Cardiac muscle cell (in vitro differentiated cells and primary cell): ENCODE measurements at regions not wholly inside any gene's neighbourhood (a gene's known extent, or its start where the extent isn't known, plus 50 kb on each side); places are given as distances from the start of the nearest gene placed in this dataset.
"Not testable (repeated sequence)": the region's sequence is repeated elsewhere in the genome, so short reads cannot be mapped to it uniquely, and the experiment has no call there.

ENCODE experiments used
- DNase-seq, 2 donors: peaks; one replicate each; pipeline versions ENCODE4 v3.0.0 to v3.0.0-alpha.2; 2010 to 2017; ENCODE audit warnings: low read depth in 1 of 2, low spot score in 1 of 2
- H3K27ac ChIP-seq: fragments of 200-600 bp; sonication (generic); 2 replicates; pipeline ENCODE4 v1.5.1; 2016
- H3K27me3 ChIP-seq: fragments of 200-600 bp; sonication (generic); 2 replicates; pipeline ENCODE4 v1.6.0; 2016; ENCODE audit warnings: control low read depth
- H3K36me3 ChIP-seq: fragments of 200-600 bp; sonication (generic); 2 replicates; pipeline ENCODE4 v1.5.1; 2016; ENCODE audit warnings: control low read depth
- H3K4me1 ChIP-seq: fragments of 200-600 bp; sonication (generic); 2 replicates; pipeline ENCODE4 v1.8.1; 2017; ENCODE audit warnings: low read depth, mild to moderate bottlenecking, mixed run types
- H3K4me3 ChIP-seq: fragments of 200-600 bp; sonication (generic); 2 replicates; pipeline ENCODE4 v1.5.1; 2016; ENCODE audit warnings: mild to moderate bottlenecking
- H3K9me3 ChIP-seq: fragments of 200-600 bp; sonication (generic); 2 replicates; pipeline ENCODE4 v1.5.1; 2017; ENCODE audit warnings: low read depth, mild to moderate bottlenecking, control low read depth
- CTCF ChIP-seq: IDR thresholded peaks from 2 replicates; pipeline ENCODE4 v1.5.1; 2012; ENCODE audit warnings: low read depth, mild to moderate bottlenecking, low read length

- no peaks in the 10 kb centered on the region for H3K27me3 ChIP-seq
- H3K9me3 ChIP-seq, result no peaks in the 10 kb centered on the region
- no peak for DNase-seq
- H3K4me1 ChIP-seq, result no peaks in the 10 kb centered on the region
- no peaks in the 10 kb centered on the region for H3K36me3 ChIP-seq
- no peak overlapping the region for H3K27ac ChIP-seq
- no peak for TF ChIP-seq CTCF
- no peak overlapping the region for H3K4me3 ChIP-seq
These were observed 227.6 kb upstream of the ELL2 start for GRCh38 chr5:96189028-96189826.

GRCh38 chr5:96187309-96188027 lies 225.8 kb upstream of the ELL2 start:
- Histone ChIP-seq H3K4me3 (no peak overlapping the region), H3K36me3 (no peaks in the 10 kb centered on the region), H3K9me3 (no peaks in the 10 kb centered on the region), H3K27me3 (no peaks in the 10 kb centered on the region), H3K4me1 (no peaks in the 10 kb centered on the region), H3K27ac (no peak overlapping the region)
- no peak for DNase-seq
- no peak for TF ChIP-seq CTCF

GRCh38 chr5:96184510-96184909 lies 222.9 kb upstream of the ELL2 start:
- H3K4me1 ChIP-seq, H3K9me3 ChIP-seq, H3K4me3 ChIP-seq, H3K36me3 ChIP-seq, H3K27me3 ChIP-seq, H3K27ac ChIP-seq, DNase-seq: not testable (repeated sequence)

- Histone ChIP-seq H3K27me3 (no peaks in the 10 kb centered on the region), H3K36me3 (no peaks in the 10 kb centered on the region), H3K27ac (no peak overlapping the region), H3K9me3 (no peaks in the 10 kb centered on the region), H3K4me3 (no peak overlapping the region), H3K4me1 (no peaks in the 10 kb centered on the region)
- DNase-seq, result no peak
- no peak for TF ChIP-seq CTCF
These were observed 219.2 kb upstream of the ELL2 start for GRCh38 chr5:96180684-96181435.

GRCh38 chr5:96177303-96177869 lies 215.7 kb upstream of the ELL2 start:
- no peak overlapping the region for H3K4me3 ChIP-seq

More at GRCh38 chr5:96177303-96177869, 215.7 kb upstream of the ELL2 start:
- Histone ChIP-seq H3K27ac (no peak overlapping the region), H3K27me3 (no peaks in the 10 kb centered on the region), H3K9me3 (no peaks in the 10 kb centered on the region), H3K4me1 (no peaks in the 10 kb centered on the region), H3K36me3 (no peaks in the 10 kb centered on the region)
- no peak for TF ChIP-seq CTCF
- DNase-seq, result peak in 1 of 2 donors; percentile 74
